ENCODE measurements at regions not wholly inside any gene's neighbourhood (a gene's known extent, or its start where the extent isn't known, plus 50 kb on each side); places are given as distances from the start of the nearest gene placed in this dataset.
A peak's percentile ranks its signal among the peaks of the same experiment; 100 is the strongest.

DNA sequence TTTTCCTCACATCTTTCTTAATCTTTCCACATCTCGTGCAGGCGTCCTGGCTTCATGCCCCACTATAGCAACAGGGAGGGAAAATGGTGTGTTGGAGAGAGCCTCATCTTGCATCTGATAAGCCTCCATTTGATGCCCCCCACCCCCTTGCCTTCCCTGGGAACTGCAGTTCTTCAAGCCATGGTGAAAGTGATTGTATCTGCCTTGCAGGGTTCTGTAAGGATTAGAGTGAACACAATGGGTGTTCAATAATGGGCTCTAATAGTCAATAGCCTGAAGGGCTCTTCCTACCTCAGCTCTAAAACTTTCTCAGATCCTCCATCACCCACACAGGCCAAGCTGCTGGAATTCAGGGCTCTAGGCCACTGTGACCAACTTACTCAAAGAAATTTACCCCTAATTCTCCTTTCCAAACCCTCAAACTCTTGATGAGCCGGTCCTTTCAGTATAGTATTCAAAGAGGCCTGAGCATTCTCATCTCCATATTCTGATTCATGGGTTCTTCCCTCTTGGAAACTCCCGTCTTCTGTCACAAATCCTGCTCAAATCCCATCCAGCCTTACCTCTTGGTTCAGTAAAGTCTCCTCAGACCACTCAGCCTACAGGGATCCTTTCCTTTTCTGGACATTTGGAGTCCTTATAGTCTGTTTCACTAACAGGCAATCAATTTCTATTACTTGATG is 128.3 kb upstream of the TRIM2 start:
- no peak for DNase-seq (ENCODE audit: insufficient read length, low spot score)
- FAIRE-seq = no peak

GRCh38 chr4:153076861-153077260 is 127.4 kb upstream of the TRIM2 start:
- DNase-seq (ENCODE audit: insufficient read length, low spot score) = no peak

DNA sequence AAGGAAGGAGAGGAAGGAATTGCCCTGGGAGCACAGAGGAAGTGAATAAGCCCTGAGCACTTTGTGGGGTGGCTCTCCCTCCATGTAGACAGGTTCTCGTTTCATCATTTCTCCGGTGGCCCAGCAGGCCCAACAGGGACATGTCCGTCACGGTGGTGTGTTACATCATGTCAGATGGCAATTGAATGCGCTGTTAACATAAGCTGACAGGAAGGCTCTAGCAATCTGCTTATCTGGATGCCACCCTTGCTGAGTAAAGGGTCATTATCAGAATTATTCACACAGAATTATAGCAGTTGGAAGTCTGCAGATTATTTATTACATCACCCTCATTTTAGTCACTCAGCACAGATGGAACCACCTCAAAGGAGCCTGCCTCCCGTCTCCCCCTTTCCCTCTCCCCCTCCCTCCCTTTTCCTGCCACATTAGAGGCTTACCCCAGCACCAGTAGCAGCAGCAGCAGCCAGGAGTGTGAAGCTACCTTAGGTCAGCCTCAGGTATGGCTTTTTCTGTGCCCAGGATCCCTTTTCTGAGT is 124.3 kb upstream of the TRIM2 start:
- DNase-seq (ENCODE audit: insufficient read length, low spot score) (no peak), FAIRE-seq (no peak)

More at GRCh38 chr4:153076861-153077260, 127.4 kb upstream of the TRIM2 start:
- no peak for FAIRE-seq

DNA sequence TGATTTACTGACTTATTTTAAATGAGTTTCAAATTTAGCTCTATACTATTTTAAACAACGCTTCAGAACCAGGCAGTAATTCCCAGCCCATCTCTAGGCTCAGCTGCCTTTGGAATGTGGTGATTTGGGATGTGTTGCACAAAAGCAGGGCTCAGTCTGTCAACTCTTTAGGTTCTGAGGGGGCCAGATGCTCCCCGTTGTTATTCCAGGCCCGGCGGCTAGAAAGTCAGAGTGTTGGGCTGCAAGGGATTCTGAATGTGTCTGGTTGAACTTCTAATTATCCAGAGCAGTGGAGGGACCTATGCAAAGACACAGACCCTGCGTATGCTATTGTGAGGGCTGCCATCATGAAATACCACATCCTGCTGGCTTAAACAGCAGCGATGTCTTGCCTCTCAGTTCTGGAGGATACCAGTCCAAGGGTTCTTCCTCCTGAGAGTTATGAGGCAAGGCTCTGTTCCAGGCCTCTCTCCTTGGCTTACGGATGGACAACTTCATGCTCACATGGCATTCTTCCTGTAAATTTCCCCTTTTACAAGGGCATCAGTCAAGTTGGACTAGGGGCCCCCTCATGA is 123.2 kb upstream of the TRIM2 start:
- DNase-seq (ENCODE audit: insufficient read length, low spot score) (no peak), FAIRE-seq (no peak)

DNA sequence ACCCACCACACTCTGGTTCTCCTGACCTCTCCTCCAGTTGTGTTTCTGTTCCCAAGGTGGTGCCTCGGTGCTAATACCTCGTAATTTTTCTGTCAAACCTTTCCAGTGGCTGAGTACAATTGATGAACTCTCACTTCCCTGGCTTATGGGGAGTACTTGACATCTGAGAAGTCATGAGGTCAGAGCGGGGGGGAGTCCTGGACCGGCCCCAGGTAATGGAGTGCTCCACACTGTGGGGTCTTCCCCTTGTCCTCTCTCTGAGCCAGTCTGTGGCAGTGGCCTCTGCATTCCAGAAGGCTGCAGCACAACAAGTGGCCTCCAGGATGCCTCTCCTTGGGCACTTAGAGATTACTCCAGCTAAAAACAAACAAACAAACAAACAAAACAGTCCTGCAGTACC is 122.5 kb upstream of the TRIM2 start:
- no peak for FAIRE-seq
- DNase-seq (ENCODE audit: insufficient read length, low spot score) = no peak

- FAIRE-seq (no peak), DNase-seq (ENCODE audit: insufficient read length, low spot score) (no peak)
Measured at GRCh38 chr4:153082322-153083301, 121.6 kb upstream of the TRIM2 start.

DNA sequence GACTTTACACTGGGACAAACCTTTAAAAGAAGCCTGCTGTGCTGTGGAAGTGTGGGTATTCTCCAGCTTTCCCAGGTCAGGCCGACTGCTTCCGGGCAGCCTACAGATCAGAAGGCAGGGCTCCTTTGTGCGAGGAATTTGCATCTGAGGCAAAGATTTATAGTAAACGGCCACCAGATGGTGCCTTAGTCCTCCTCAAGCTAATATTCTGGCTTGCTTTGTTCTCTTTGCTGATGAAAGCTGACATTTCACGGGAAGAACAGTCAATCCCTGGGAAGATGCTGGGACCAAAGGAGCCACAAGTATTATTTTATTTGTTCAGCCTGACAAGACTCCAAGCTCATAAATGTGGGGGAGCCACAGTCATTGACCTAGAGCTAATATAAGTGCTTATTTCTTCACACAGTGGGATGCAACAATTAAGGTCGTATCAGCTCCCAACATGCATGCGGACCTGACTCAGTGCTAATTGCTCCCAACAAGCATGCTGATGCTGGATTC is 120.7 kb upstream of the TRIM2 start:
- FAIRE-seq (peak; percentile 40), DNase-seq (ENCODE audit: insufficient read length, low spot score) (peak; percentile 76)

DNA sequence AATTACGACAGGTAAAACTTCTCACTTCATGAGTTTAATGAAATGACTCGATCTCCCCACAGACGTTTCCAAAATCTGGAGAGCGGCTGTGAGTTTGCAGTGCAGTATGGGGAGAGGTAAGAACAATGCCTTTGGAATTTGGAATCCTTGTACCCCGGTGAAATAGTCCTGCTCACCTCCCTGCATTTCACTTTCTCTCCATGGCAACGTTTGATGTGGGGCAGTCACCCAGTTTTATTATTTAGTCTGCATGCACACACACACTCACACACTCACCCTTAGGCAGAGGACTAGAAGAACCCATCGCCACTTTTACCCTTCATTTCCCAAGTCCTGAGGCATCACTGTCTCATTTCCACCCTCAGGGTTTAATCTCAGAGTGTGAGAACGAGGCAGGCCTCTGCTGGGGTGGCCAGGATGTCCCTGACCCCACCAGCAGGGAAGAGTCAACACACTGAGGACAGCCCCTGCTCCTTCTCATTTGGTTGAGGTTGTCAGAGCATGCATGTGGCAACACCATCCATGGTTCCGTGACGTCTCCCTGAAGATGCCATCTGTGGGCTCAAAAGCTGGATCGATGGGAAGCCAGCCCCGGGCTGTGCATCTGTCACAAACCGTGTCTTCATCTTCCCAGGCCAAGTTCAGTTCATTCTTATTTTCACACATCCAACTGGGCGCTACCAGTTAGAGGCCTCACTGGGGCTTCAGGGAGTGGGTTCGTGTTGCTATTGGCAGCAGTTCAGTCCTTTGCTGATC is 119.8 kb upstream of the TRIM2 start:
- peak; percentile 38 for FAIRE-seq
- DNase-seq (ENCODE audit: insufficient read length, low spot score) = no peak

GRCh38 chr4:153084980-153085630 is 119.1 kb upstream of the TRIM2 start:
- DNase-seq (ENCODE audit: insufficient read length, low spot score) (peak; percentile 74), FAIRE-seq (peak; percentile 89)

DNA sequence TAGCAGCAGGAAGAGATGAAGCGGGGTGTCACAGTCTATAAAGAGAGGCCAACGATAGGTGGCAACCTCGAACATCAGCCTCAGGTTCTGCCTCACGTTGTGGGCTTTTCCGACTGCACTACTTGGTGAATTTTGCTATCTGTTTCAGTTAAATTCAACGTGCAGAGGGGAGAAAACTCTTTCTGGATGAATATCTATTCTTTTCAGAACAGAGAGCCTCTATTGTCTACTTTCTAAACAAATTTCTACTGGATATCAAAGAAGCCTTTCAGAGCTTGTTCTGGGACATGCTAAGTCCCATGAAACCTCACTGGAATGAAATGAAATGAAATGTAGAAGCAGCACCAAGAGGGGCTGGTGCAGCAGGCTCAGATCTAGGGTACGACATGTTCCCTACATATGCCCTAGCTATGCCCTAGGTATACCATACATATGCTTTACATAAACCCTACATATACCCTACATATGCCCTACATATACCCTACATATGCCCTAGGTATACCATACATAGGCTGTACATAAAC is 116.5 kb upstream of the TRIM2 start:
- DNase-seq (ENCODE audit: insufficient read length, low spot score) (no peak), FAIRE-seq (no peak)

DNA sequence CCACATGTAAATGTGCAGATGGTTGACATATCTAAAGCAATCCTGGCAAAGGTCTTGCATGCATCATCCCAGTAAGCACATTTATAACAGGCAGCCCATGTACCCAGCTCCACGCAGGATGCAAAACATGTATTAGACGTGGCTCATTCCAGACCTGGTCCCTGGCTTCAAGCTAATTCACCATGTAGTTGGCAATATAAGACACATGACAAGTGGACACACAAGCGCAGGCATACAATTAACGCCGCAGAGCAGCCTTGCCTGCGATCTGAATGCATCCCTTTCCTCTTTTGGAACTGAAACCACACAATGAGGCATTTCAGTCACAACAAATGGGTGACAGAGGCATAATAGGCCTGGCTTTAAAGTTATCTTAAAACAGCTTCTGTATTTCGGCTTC is 114.5 kb upstream of the TRIM2 start:
- FAIRE-seq (no peak), DNase-seq (ENCODE audit: insufficient read length, low spot score) (no peak)

GRCh38 chr4:153090181-153090580 is 114.1 kb upstream of the TRIM2 start:
- DNase-seq (ENCODE audit: insufficient read length, low spot score) (no peak), FAIRE-seq (no peak)

GRCh38 chr4:153090670-153091385 is 113.4 kb upstream of the TRIM2 start:
- FAIRE-seq = no peak

GRCh38 chr4:153093396-153093795 is 110.8 kb upstream of the TRIM2 start:
- DNase-seq (ENCODE audit: insufficient read length, low spot score) (no peak), FAIRE-seq (no peak)

More at GRCh38 chr4:153090670-153091385, 113.4 kb upstream of the TRIM2 start:
- no peak for DNase-seq (ENCODE audit: insufficient read length, low spot score)

GRCh38 chr4:153093802-153094201 is 110.4 kb upstream of the TRIM2 start:
- DNase-seq (ENCODE audit: insufficient read length, low spot score) (no peak), FAIRE-seq (no peak)

GRCh38 chr4:153094435-153094834 is 109.8 kb upstream of the TRIM2 start:
- no peak for DNase-seq (ENCODE audit: insufficient read length, low spot score)
- FAIRE-seq = no peak

GRCh38 chr4:153095448-153096204 is 108.6 kb upstream of the TRIM2 start:
- DNase-seq (ENCODE audit: insufficient read length, low spot score) = no peak
- FAIRE-seq = peak; percentile 71

GRCh38 chr4:153096344-153096743 is 107.9 kb upstream of the TRIM2 start:
- FAIRE-seq (no peak), DNase-seq (ENCODE audit: insufficient read length, low spot score) (no peak)
